IMR-90 (cell line): ENCODE measurements at regions not wholly inside any gene's neighbourhood (a gene's known extent, or its start where the extent isn't known, plus 50 kb on each side); places are given as distances from the start of the nearest gene placed in this dataset.

ENCODE experiments used
- ATAC-seq: fragments of 200-7000 bp; cut with Tn5 transposase; 2 replicates; pipeline ENCODE4 v1.9.1; 2020; ENCODE audit warnings: low read depth, mild to moderate bottlenecking, moderate library complexity
- BruUV-seq: library from RNA; stranded (reverse); fragments of 400-500 nt; replicated peaks from 2 replicates; lab custom pipeline; 2021; lab: Mats Ljungman, UMichigan
- CTCF ChIA-PET: fragments of 300-600 bp; formaldehyde crosslinking; extraction: SDS; loops from one replicate; lab custom pipeline; 2021; ENCODE audit warnings: antibody characterized with exemption; lab: Yijun Ruan, JAX
- POLR2A ChIA-PET: fragments of 300-600 bp; sonication (Branson Sonifier 250); formaldehyde crosslinking; loops from one replicate; lab custom pipeline; 2022; ENCODE audit warnings: antibody characterized with exemption; ENCODE audit not compliant: unreplicated experiment; lab: Charles Lee
- DNase-seq: peaks from one replicate; pipeline ENCODE4 v3.0.0; 2013
- H2AFZ ChIP-seq: replicated peaks from 2 replicates; pipeline ENCODE3; 2013; ENCODE audit warnings: low read length, mild to moderate bottlenecking; ENCODE audit not compliant: poor library complexity
- H2AK5ac ChIP-seq: 2 replicates; pipeline ENCODE4 v1.6.1; 2013; ENCODE audit warnings: low read depth, low read length, inconsistent platforms
- H2AK9ac ChIP-seq: replicated peaks from 2 replicates; pipeline ENCODE3; 2013; ENCODE audit warnings: mild to moderate bottlenecking, low read depth, low read length, moderate library complexity; ENCODE audit not compliant: poor library complexity
- H2BK120ac ChIP-seq: 2 replicates; pipeline ENCODE4 v1.6.1; 2013; ENCODE audit warnings: low read depth, low read length, inconsistent platforms
- H2BK15ac ChIP-seq: 3 replicates; pipeline ENCODE4 v1.6.1; 2013; ENCODE audit warnings: low read depth, low read length, inconsistent platforms
- H2BK20ac ChIP-seq: 2 replicates; pipeline ENCODE4 v1.6.1; 2013; ENCODE audit warnings: low read depth, mild to moderate bottlenecking, inconsistent platforms, low read length, moderate library complexity
- H2BK5ac ChIP-seq: 2 replicates; pipeline ENCODE4 v1.6.1; 2013; ENCODE audit warnings: mild to moderate bottlenecking, low read depth, low read length, inconsistent platforms; ENCODE audit not compliant: poor library complexity, severe bottlenecking
- H3K14ac ChIP-seq: replicated peaks from 2 replicates; pipeline ENCODE4 v1.6.1; 2013; ENCODE audit warnings: low read depth, low read length, inconsistent platforms
- H3K18ac ChIP-seq: 2 replicates; pipeline ENCODE4 v1.6.1; 2013; ENCODE audit warnings: low read depth, low read length, control low read depth
- H3K23ac ChIP-seq: 2 replicates; pipeline ENCODE4 v1.6.1; 2013; ENCODE audit warnings: low read depth, low read length, inconsistent platforms
- H3K27ac ChIP-seq: 2 replicates; pipeline ENCODE4 v1.5.1; 2013; ENCODE audit warnings: mild to moderate bottlenecking, control low read depth, low read length; ENCODE audit not compliant: insufficient read depth
- H3K27me3 ChIP-seq: 2 replicates; pipeline ENCODE4 v1.6.1; 2013; ENCODE audit warnings: low read length; ENCODE audit not compliant: control insufficient read depth, insufficient read depth
- H3K36me3 ChIP-seq: 2 replicates; pipeline ENCODE4 v1.6.1; 2013; ENCODE audit warnings: low read length, mixed read lengths; ENCODE audit not compliant: control insufficient read depth, insufficient read depth
- H3K4ac ChIP-seq: 2 replicates; pipeline ENCODE4 v1.6.1; 2013; ENCODE audit warnings: low read depth, low read length, inconsistent platforms
- H3K4me1 ChIP-seq: 2 replicates; pipeline ENCODE4 v1.6.1; 2013; ENCODE audit warnings: low read length, mixed read lengths; ENCODE audit not compliant: control insufficient read depth, insufficient read depth
- H3K4me2 ChIP-seq: 2 replicates; pipeline ENCODE4 v1.6.1; 2013; ENCODE audit warnings: low read depth, mild to moderate bottlenecking, control low read depth, low read length, moderate library complexity
- H3K4me3 ChIP-seq: 2 replicates; pipeline ENCODE4 v1.5.1; 2013; ENCODE audit warnings: low read depth, mild to moderate bottlenecking, control low read depth, low read length, moderate library complexity; ENCODE audit not compliant: insufficient read depth
- H3K56ac ChIP-seq: 2 replicates; pipeline ENCODE4 v1.6.1; 2013; ENCODE audit warnings: low read length, inconsistent platforms; ENCODE audit not compliant: insufficient read depth; ENCODE audit errors: extremely low read depth
- H3K79me1 ChIP-seq, 2 experiments: 2 replicates each; pipeline ENCODE4 v1.6.1; 2013; ENCODE audit warnings: low read length in 2 of 2, inconsistent platforms in 1 of 2, low read depth in 1 of 2
- H3K9ac ChIP-seq: 2 replicates; pipeline ENCODE4 v1.6.1; 2013; ENCODE audit warnings: low read depth, low read length, control low read depth
- H3K9me1 ChIP-seq: 2 replicates; pipeline ENCODE4 v1.6.1; 2013; ENCODE audit warnings: low read length, inconsistent platforms; ENCODE audit not compliant: insufficient read depth
- H3K9me3 ChIP-seq: 2 replicates; pipeline ENCODE4 v1.6.1; 2013; ENCODE audit warnings: low read length; ENCODE audit not compliant: control insufficient read depth, insufficient read depth
- H4K20me1 ChIP-seq: 2 replicates; pipeline ENCODE4 v1.6.1; 2013; ENCODE audit warnings: low read length, inconsistent platforms; ENCODE audit not compliant: insufficient read depth
- H4K5ac ChIP-seq: 2 replicates; pipeline ENCODE4 v1.6.1; 2013; ENCODE audit warnings: mild to moderate bottlenecking, low read depth, low read length, control low read depth
- H4K8ac ChIP-seq, 2 experiments: 2 replicates each; pipeline ENCODE4 v1.6.1; 2013; ENCODE audit warnings: low read depth in 2 of 2, low read length in 2 of 2, control low read depth in 1 of 2, inconsistent platforms in 1 of 2
- H4K91ac ChIP-seq: 2 replicates; pipeline ENCODE4 v1.6.1; 2013; ENCODE audit warnings: low read depth, low read length, inconsistent platforms; ENCODE audit not compliant: insufficient read depth
- CEBPB ChIP-seq: IDR thresholded peaks from 2 replicates; pipeline ENCODE4 v1.6.1; 2012; ENCODE audit warnings: low read depth, low read length, improper control_type of control experiment
- CHD1 ChIP-seq: IDR thresholded peaks from 2 replicates; pipeline ENCODE4 v1.6.1; 2012; ENCODE audit warnings: low read depth, low read length, improper control_type of control experiment
- CTCF ChIP-seq: conservative IDR thresholded peaks from 2 replicates; pipeline ENCODE4 v1.5.1; 2012; ENCODE audit warnings: mild to moderate bottlenecking, low read depth, low read length, improper control_type of control experiment
- ELK1 ChIP-seq: fragments of 150-350 bp; IDR thresholded peaks from 2 replicates; pipeline ENCODE4 v1.6.1; 2016; ENCODE audit warnings: low read depth, mild to moderate bottlenecking, low read length, moderate library complexity, borderline replicate concordance
- FOS ChIP-seq: fragments of 150-350 bp; IDR thresholded peaks from 2 replicates; pipeline ENCODE4 v1.6.1; 2016; ENCODE audit warnings: low read depth, low read length
- MAFK ChIP-seq: IDR thresholded peaks from 2 replicates; pipeline ENCODE4 v1.6.1; 2012; ENCODE audit warnings: low read depth, low read length, improper control_type of control experiment
- MAZ ChIP-seq: IDR thresholded peaks from 2 replicates; pipeline ENCODE4 v1.6.1; 2012; ENCODE audit warnings: low read depth, mild to moderate bottlenecking, low read length, improper control_type of control experiment, moderate library complexity, borderline replicate concordance
- MXI1 ChIP-seq: IDR thresholded peaks from 2 replicates; pipeline ENCODE4 v1.6.1; 2012; ENCODE audit warnings: low read depth, mild to moderate bottlenecking, low read length, moderate library complexity, borderline replicate concordance
- POLR2A ChIP-seq: IDR thresholded peaks from 2 replicates; pipeline ENCODE4 v1.6.1; 2012; ENCODE audit warnings: mild to moderate bottlenecking, low read depth, low read length
- RAD21 ChIP-seq: IDR thresholded peaks from 2 replicates; pipeline ENCODE4 v1.6.1; 2012; ENCODE audit warnings: low read length, improper control_type of control experiment
- RCOR1 ChIP-seq: IDR thresholded peaks from 2 replicates; pipeline ENCODE4 v1.6.1; 2012; ENCODE audit warnings: mild to moderate bottlenecking, low read length, improper control_type of control experiment; ENCODE audit not compliant: insufficient replicate concordance
- RFX5 ChIP-seq: IDR thresholded peaks from 2 replicates; pipeline ENCODE4 v1.8.0; 2012; ENCODE audit warnings: low read depth, mild to moderate bottlenecking, low read length, moderate library complexity
- SMC3 ChIP-seq: fragments of 150-350 bp; IDR thresholded peaks from 2 replicates; pipeline ENCODE4 v1.6.1; 2016; ENCODE audit warnings: low read depth, mild to moderate bottlenecking, antibody characterized with exemption, low read length, moderate library complexity
- USF2 ChIP-seq: fragments of 150-350 bp; IDR thresholded peaks from 2 replicates; pipeline ENCODE4 v1.6.1; 2017; ENCODE audit warnings: mild to moderate bottlenecking, antibody characterized with exemption, low read length, low read depth
- whole genome bisulfite sequencing, 2 experiments: methylation state at CpG; one replicate each; pipeline versions ENCODE4 v1.1.5 to v1.1.7; 2013; ENCODE audit warnings: missing lambda C conversion rate in 2 of 2; ENCODE audit not compliant: insufficient read length in 1 of 2; ENCODE audit errors: extremely low coverage in 2 of 2; 5-methylcytosine and 5-hydroxymethylcytosine counted together
- dilution Hi-C: fragments of 300-500 bp; cut with HindIII; formaldehyde crosslinking; loops from one replicate; pipeline ENCODE4 v1.14.3; 2018; ENCODE audit warnings: low sequenced_read_pairs; ENCODE audit not compliant: unreplicated experiment
- in situ Hi-C: fragments of 300-500 bp; cut with MboI; formaldehyde crosslinking; loops from 3 replicates; pipeline ENCODE4 v1.14.3; 2019; ENCODE audit warnings: low sequenced_read_pairs, inconsistent platforms, mixed read lengths
- intact Hi-C: fragments of 100-400 bp; cut with micrococcal nuclease; formaldehyde crosslinking; loops from 2 replicates; pipeline ENCODE4 v1.10.0; 2022

GRCh38 chr10:129320340-129320739 is 146.7 kb upstream of the MGMT start:
- Histone ChIP-seq H2BK120ac (no peak overlapping the region), H3K4me2 (no peak overlapping the region), H4K91ac (no peak overlapping the region), H2BK5ac (no peak overlapping the region), H3K9me1 (no peaks in the 10 kb centered on the region), H3K36me3 (no peaks in the 10 kb centered on the region), H3K9ac (no peak overlapping the region), H3K27me3 (no peaks in the 10 kb centered on the region), H4K8ac (no peak overlapping the region), H2AK5ac (no peak overlapping the region), H3K14ac (no peak overlapping the region), H3K79me1 (no peaks in the 10 kb centered on the region), H3K9me3 (0 out of 2 replicates have a peak, but pooled peaks cover 1% of the 10 kb centered on the region), H3K27ac (no peak overlapping the region; the same call in 1 of the 2 replicates), H4K20me1 (no peaks in the 10 kb centered on the region), H2AK9ac (no peak overlapping the region), H3K23ac (no peak overlapping the region), H3K4ac (no peak overlapping the region), H2BK20ac (no peak overlapping the region), H3K4me1 (peaks cover 8% of the 10 kb centered on the region), H3K4me3 (no peak overlapping the region), H3K18ac (no peak overlapping the region), H4K5ac (no peak overlapping the region), H2BK15ac (no peak overlapping the region; the same call in 2 of the 3 replicates), H3K56ac (no peak overlapping the region), H2AFZ (no peak overlapping the region)
- in situ Hi-C loops (no loop called here), dilution Hi-C loops (no loop called here), intact Hi-C loops (loop anchor here (5.0 to 10.0 kb wide), 3 partner anchors 223 to 634 kb away; no protein-coding TSS in a partner anchor)
- WGBS, 2 experiments = no CpG with 5 or more reads among the region's 1 CpG
- CTCF ChIA-PET = no interaction called here
- POLR2A ChIA-PET = no interaction called here
- no TSS peak for BruUV-seq
- DNase-seq (no peak), ATAC-seq (no peak)
- no peak for TF ChIP-seq USF2
- TF ChIP-seq RCOR1 = no peak
- TF ChIP-seq CTCF = no peak
- no peak for TF ChIP-seq ELK1
- TF ChIP-seq CHD1 = no peak
- TF ChIP-seq POLR2A = no peak
- no peak for TF ChIP-seq CEBPB
- no peak for TF ChIP-seq MAFK
- TF ChIP-seq RFX5 = no peak
- TF ChIP-seq MXI1 = no peak
- no peak for TF ChIP-seq MAZ
- no peak for TF ChIP-seq SMC3
- TF ChIP-seq FOS = no peak
- TF ChIP-seq RAD21 = no peak
